ENCODE measurements at regions not wholly inside any gene's neighbourhood (a gene's known extent, or its start where the extent isn't known, plus 50 kb on each side); places are given as distances from the start of the nearest gene placed in this dataset.
A peak's percentile ranks its signal among the peaks of the same experiment; 100 is the strongest.

DNA sequence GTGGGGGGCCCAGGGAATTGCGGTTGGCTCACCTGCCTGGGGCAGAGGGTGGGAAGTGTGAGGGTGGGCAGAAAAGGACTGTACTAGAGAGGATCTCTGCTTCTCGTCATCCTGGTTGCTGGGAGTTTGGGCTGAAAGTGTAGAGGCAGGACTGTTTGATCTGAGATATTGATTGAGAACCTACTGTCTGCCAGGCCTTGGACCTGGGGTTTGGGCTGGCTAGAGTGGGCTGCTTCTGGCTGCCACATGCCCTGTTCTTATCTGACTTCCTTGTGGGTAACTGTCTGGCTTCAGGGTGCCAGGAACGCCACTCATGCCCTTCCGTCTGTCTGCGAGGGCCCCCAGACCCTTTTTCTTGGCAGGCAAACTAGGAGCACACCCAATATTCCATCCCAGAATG lies 200.9 kb downstream of the FOXD2 start:
- no peak for TF ChIP-seq CTCF (IDR thresholded peaks at IDR 0.05; ENCODE audit: insufficient read depth, low read depth, low read length, missing control alignments)
- H3K4me3 ChIP-seq (ENCODE audit: low read length): no peak overlapping the region
- no peak for DNase-seq (ENCODE audit: low read depth)

- no peak for TF ChIP-seq CTCF (IDR thresholded peaks at IDR 0.05; ENCODE audit: insufficient read depth, low read depth, low read length, missing control alignments)
- no peak for DNase-seq (ENCODE audit: low read depth)
- H3K4me3 ChIP-seq (ENCODE audit: low read length): no peak overlapping the region
Observed at GRCh38 chr1:47643306-47644211, 205.7 kb downstream of the FOXD2 start.

- TF ChIP-seq CTCF (IDR thresholded peaks at IDR 0.05; ENCODE audit: insufficient read depth, low read depth, low read length, missing control alignments): no peak
- no peak overlapping the region for H3K4me3 ChIP-seq (ENCODE audit: low read length)
- DNase-seq (ENCODE audit: low read depth): no peak
Observed at GRCh38 chr1:47644212-47644573, 206.3 kb downstream of the FOXD2 start.

GRCh38 chr1:47645151-47645550 lies 207.3 kb downstream of the FOXD2 start:
- no peak for TF ChIP-seq CTCF (IDR thresholded peaks at IDR 0.05; ENCODE audit: insufficient read depth, low read depth, low read length, missing control alignments)
- no peak overlapping the region for H3K4me3 ChIP-seq (ENCODE audit: low read length)
- no peak for DNase-seq (ENCODE audit: low read depth)

DNA sequence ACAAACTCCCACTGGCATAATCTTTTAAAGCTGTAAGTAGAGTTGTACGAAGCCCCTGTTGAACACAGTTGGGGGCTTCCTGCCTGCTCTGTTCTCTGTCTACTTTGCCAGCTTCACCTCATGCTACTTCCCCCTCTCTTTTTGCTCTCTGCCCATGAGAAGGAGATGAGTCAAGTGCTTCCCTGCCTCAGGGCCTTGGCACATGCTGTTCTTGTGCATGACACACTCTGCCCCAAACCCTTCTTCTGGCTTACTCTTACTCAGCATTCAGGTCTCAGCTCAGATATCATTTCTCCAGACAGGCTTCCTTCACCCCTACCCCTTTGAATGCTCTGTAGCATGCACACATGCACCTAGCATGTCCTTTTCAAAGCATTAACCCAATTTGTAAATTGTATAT lies 208.8 kb downstream of the FOXD2 start:
- no peak for TF ChIP-seq CTCF (IDR thresholded peaks at IDR 0.05; ENCODE audit: insufficient read depth, low read depth, low read length, missing control alignments)
- H3K4me3 ChIP-seq (ENCODE audit: low read length): no peak overlapping the region
- DNase-seq (ENCODE audit: low read depth): peak; percentile 67

DNA sequence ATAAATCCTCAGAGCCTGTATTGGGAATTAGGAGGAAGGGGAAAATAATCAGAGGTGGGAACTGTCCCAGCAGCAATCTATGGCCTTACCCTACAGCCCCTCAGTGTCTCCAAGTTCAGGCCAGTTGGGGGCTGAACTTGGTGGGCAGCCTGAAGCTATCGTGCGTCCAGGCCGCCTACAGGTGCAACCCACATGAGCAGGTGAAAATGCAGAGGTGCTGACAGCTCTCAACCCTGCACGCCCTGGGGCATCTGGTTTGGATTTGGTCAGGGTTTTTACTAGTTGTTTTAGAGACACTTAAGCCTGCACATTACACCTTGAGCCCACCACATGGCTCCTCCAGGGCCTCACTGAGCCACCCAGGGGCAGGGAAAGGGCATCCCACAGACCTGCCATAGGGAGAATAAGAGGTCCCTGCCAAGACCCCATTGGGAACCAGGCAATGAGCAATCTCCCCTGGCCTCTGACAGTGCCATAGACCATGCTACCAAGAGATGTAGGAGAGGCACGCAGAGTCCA lies 209.5 kb downstream of the FOXD2 start:
- DNase-seq (ENCODE audit: low read depth): no peak
- no peak for TF ChIP-seq CTCF (IDR thresholded peaks at IDR 0.05; ENCODE audit: insufficient read depth, low read depth, low read length, missing control alignments)
- no peak overlapping the region for H3K4me3 ChIP-seq (ENCODE audit: low read length)

DNA sequence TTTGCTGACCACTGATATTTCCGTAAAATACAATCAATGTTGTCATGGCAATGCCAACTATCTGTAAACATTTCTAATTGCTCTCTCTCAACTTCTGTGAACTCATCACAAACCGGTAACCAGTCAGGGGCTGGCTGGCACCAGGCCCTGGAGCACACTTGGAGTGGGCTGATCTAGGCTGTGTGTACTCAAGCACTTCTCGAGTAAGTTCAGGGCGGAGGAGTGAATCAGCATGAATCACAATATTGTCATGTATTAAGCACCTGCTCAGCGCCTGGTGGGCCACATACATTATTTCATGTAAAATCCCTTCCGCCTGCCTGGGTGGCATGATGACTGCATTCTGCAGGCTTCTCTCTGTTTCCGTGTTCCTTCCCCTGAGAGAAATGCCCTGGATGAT lies 212.4 kb downstream of the FOXD2 start:
- TF ChIP-seq CTCF (IDR thresholded peaks at IDR 0.05; ENCODE audit: insufficient read depth, low read depth, low read length, missing control alignments): peak; percentile 9
- DNase-seq (ENCODE audit: low read depth): peak; percentile 99
- H3K4me3 ChIP-seq (ENCODE audit: low read length): no peak overlapping the region

Measured in epithelial cell of esophagus (primary cell).